HepG2 (cell line): ENCODE measurements at regions not wholly inside any gene's neighbourhood (a gene's known extent, or its start where the extent isn't known, plus 50 kb on each side); places are given as distances from the start of the nearest gene placed in this dataset.

Experiments
- BHLHE40 ChIP-seq: IDR thresholded peaks from 2 replicates; pipeline ENCODE4 v1.6.1; 2011; ENCODE audit warnings: low read length, improper control_type of control experiment
- CBX2 ChIP-seq, 2 experiments: fragments of 200-600 bp in 1 of 2; sonication (generic); formaldehyde crosslinking in 1 of 2; IDR thresholded peaks; 2 replicates each; pipeline versions ENCODE4 v1.7.0 to v1.8.1; 2018 to 2022; ENCODE audit warnings: low read depth in 2 of 2, low read length in 1 of 2, mild to moderate bottlenecking in 1 of 2, missing genetic modification reagents in 1 of 2
- CCAR2 ChIP-seq: fragments of 200-400 bp; formaldehyde crosslinking; optimal IDR thresholded peaks from 2 replicates; pipeline ENCODE3; 2018; ENCODE audit warnings: low read depth, mild to moderate bottlenecking, low read length, moderate library complexity
- CTCF ChIP-seq: sonication (generic); formaldehyde crosslinking; IDR thresholded peaks from 2 replicates; pipeline ENCODE4 v1.5.0; 2020; ENCODE audit warnings: mild to moderate bottlenecking, missing genetic modification reagents, moderate library complexity
- FOSL1 ChIP-seq: sonication (generic); formaldehyde crosslinking; IDR thresholded peaks from 2 replicates; pipeline ENCODE4 v1.9.0; 2021; ENCODE audit warnings: missing genetic modification reagents, borderline replicate concordance
- FOSL2 ChIP-seq: sonication (generic); formaldehyde crosslinking; IDR thresholded peaks from 2 replicates; pipeline ENCODE4 v1.4.0; 2020; ENCODE audit warnings: missing genetic modification reagents
- JUNB ChIP-seq: sonication (generic); formaldehyde crosslinking; IDR thresholded peaks from 2 replicates; pipeline ENCODE4 v1.8.0; 2022; ENCODE audit warnings: missing genetic modification reagents, mild to moderate bottlenecking, borderline replicate concordance
- MATR3 ChIP-seq: sonication (generic); formaldehyde crosslinking; IDR thresholded peaks from 2 replicates; pipeline ENCODE4 v1.4.0; 2020; ENCODE audit warnings: missing genetic modification reagents
- MBNL3 ChIP-seq: fragments of 250-450 bp; sonication (Bioruptor Pico); conservative IDR thresholded peaks from 2 replicates; pipeline ENCODE4 v1.8.0; 2022; ENCODE audit warnings: mild to moderate bottlenecking, inconsistent platforms
- TERF1 ChIP-seq: sonication (generic); formaldehyde crosslinking; IDR thresholded peaks from 2 replicates; pipeline ENCODE4 v1.8.0; 2022; ENCODE audit warnings: mild to moderate bottlenecking, missing genetic modification reagents, moderate library complexity
- THAP11 ChIP-seq: IDR thresholded peaks from 2 replicates; pipeline ENCODE4 v1.6.1; 2016; ENCODE audit warnings: missing biosample characterization, missing genetic modification reagents
- ZBTB3 ChIP-seq: sonication (generic); formaldehyde crosslinking; IDR thresholded peaks from 2 replicates; pipeline ENCODE4 v1.4.0; 2020; ENCODE audit warnings: low read depth, mild to moderate bottlenecking, moderate library complexity, missing genetic modification reagents, borderline replicate concordance
- ZFP90 ChIP-seq: sonication (generic); formaldehyde crosslinking; IDR thresholded peaks from 2 replicates; pipeline ENCODE4 v1.8.0; 2022; ENCODE audit warnings: missing genetic modification reagents, mild to moderate bottlenecking, inconsistent platforms, borderline replicate concordance
- ZNF564 ChIP-seq: sonication (generic); formaldehyde crosslinking; IDR thresholded peaks from 2 replicates; pipeline ENCODE4 v1.8.1; 2023; ENCODE audit warnings: mild to moderate bottlenecking, missing genetic modification reagents
- ZNF567 ChIP-seq: sonication (generic); formaldehyde crosslinking; IDR thresholded peaks from 2 replicates; pipeline ENCODE4 v1.8.1; 2023; ENCODE audit warnings: mild to moderate bottlenecking, missing genetic modification reagents, borderline replicate concordance
- ZNF772 ChIP-seq: sonication (generic); formaldehyde crosslinking; IDR thresholded peaks from 2 replicates; pipeline ENCODE4 v1.5.0; 2020; ENCODE audit warnings: mild to moderate bottlenecking, missing genetic modification reagents
- ZNF850 ChIP-seq: sonication (generic); formaldehyde crosslinking; conservative IDR thresholded peaks from 2 replicates; pipeline ENCODE4 v1.9.0; 2021; ENCODE audit warnings: mild to moderate bottlenecking, missing genetic modification reagents
- TF ChIP-seq, protein P1 (sequence below): sonication (generic); formaldehyde crosslinking; IDR thresholded peaks from 2 replicates; pipeline ENCODE4 v1.5.1; 2020; ENCODE audit warnings: mild to moderate bottlenecking, missing genetic modification reagents
- TF ChIP-seq, protein P2 (sequence below): IDR thresholded peaks from 2 replicates; pipeline ENCODE4 v1.6.1; 2016; ENCODE audit warnings: missing compliant biosample characterization, missing genetic modification reagents, borderline replicate concordance
- TF ChIP-seq, protein P3 (sequence below), 2 experiments: fragments of 450-650 bp in 1 of 2; sonication (generic) in 1 of 2; formaldehyde crosslinking; IDR thresholded peaks; 2 replicates each; pipeline versions ENCODE4 v1.5.0 to v1.8.0; 2020 to 2022; ENCODE audit warnings: mild to moderate bottlenecking in 1 of 2, missing genetic modification reagents in 1 of 2

GRCh38 chr21:43343095-43343991 is 83.6 kb downstream of the SIK1 start (continued):
- TF ChIP-seq ZNF564 (no peak; the same call in 1 of the 2 replicates), ZNF772 (CRISPR knock-in tag) (no peak; the same call in 1 of the 2 replicates), CTCF (CRISPR knock-in tag) (peak; percentile 77), ZBTB3 (CRISPR knock-in tag) (peak; percentile 78; the same call in 1 of the 2 replicates), MBNL3 (CRISPR knock-in tag) (no peak), FOSL2 (CRISPR knock-in tag) (peak; percentile 70), TERF1 (CRISPR knock-in tag) (no peak), ZFP90 (CRISPR knock-in tag) (peak; percentile 89; the same call in 1 of the 2 replicates), CCAR2 (no peak), JUNB (no peak), ZNF567 (CRISPR knock-in tag) (no peak), MATR3 (no peak), FOSL1 (CRISPR knock-in tag) (no peak), ZNF850 (CRISPR knock-in tag) (no peak), THAP11 (CRISPR knock-in tag) (no peak), BHLHE40 (peak; percentile 15; the same call in 1 of the 2 replicates), CBX2 (IDR thresholded peaks at IDR 0.05; ENCODE audit: low read depth, low read length) (no peak), CBX2 (CRISPR knock-in tag; IDR thresholded peaks at IDR 0.05; ENCODE audit: low read depth) (no peak)
- TF ChIP-seq, protein P1, sequence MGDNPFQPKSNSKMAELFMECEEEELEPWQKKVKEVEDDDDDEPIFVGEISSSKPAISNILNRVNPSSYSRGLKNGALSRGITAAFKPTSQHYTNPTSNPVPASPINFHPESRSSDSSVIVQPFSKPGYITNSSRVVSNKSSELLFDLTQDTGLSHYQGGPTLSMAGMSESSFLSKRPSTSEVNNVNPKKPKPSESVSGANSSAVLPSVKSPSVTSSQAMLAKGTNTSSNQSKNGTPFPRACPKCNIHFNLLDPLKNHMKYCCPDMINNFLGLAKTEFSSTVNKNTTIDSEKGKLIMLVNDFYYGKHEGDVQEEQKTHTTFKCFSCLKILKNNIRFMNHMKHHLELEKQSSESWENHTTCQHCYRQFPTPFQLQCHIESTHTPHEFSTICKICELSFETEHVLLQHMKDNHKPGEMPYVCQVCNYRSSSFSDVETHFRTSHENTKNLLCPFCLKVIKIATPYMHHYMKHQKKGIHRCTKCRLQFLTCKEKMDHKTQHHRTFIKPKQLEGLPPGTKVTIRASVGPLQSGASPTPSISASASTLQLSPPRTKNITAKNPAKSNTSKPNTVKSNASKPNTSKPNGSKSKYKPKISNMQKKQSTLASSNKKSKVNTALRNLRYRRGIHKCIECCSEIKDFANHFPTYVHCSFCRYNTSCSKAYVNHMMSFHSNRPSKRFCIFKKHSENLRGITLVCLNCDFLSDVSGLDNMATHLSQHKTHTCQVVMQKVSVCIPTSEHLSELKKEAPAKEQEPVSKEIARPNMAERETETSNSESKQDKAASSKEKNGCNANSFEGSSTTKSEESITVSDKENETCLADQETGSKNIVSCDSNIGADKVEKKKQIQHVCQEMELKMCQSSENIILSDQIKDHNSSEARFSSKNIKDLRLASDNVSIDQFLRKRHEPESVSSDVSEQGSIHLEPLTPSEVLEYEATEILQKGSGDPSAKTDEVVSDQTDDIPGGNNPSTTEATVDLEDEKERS (CRISPR knock-in tag) = no peak
- TF ChIP-seq, protein P2, sequence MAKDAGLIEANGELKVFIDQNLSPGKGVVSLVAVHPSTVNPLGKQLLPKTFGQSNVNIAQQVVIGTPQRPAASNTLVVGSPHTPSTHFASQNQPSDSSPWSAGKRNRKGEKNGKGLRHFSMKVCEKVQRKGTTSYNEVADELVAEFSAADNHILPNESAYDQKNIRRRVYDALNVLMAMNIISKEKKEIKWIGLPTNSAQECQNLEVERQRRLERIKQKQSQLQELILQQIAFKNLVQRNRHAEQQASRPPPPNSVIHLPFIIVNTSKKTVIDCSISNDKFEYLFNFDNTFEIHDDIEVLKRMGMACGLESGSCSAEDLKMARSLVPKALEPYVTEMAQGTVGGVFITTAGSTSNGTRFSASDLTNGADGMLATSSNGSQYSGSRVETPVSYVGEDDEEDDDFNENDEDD = peak; percentile 51; the same call in 1 of the 2 replicates
- TF ChIP-seq, protein P3, sequence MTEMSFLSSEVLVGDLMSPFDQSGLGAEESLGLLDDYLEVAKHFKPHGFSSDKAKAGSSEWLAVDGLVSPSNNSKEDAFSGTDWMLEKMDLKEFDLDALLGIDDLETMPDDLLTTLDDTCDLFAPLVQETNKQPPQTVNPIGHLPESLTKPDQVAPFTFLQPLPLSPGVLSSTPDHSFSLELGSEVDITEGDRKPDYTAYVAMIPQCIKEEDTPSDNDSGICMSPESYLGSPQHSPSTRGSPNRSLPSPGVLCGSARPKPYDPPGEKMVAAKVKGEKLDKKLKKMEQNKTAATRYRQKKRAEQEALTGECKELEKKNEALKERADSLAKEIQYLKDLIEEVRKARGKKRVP (CRISPR knock-in tag; IDR thresholded peaks at IDR 0.05) = no peak
